ENCODE measurements at regions not wholly inside any gene's neighbourhood (a gene's known extent, or its start where the extent isn't known, plus 50 kb on each side); places are given as distances from the start of the nearest gene placed in this dataset.

- DNase-seq (ENCODE audit: extremely low read depth, low read depth), result no peak
- no peak for TF ChIP-seq CTCF (IDR thresholded peaks at IDR 0.05; ENCODE audit: low read depth, low read length)
These were observed 57.0 kb upstream of the ATP12A start for GRCh38 chr13:24623149-24623665.

- DNase-seq (ENCODE audit: extremely low read depth, low read depth), result no peak
- no peak for TF ChIP-seq CTCF (IDR thresholded peaks at IDR 0.05; ENCODE audit: low read depth, low read length)
These were observed 55.8 kb upstream of the ATP12A start for GRCh38 chr13:24624363-24624762.

GRCh38 chr13:24624801-24625231 is 55.4 kb upstream of the ATP12A start:
- DNase-seq (ENCODE audit: extremely low read depth, low read depth), result no peak
- no peak for TF ChIP-seq CTCF (IDR thresholded peaks at IDR 0.05; ENCODE audit: low read depth, low read length)

GRCh38 chr13:24625331-24625731 is 54.9 kb upstream of the ATP12A start:
- no peak for DNase-seq (ENCODE audit: extremely low read depth, low read depth)
- TF ChIP-seq CTCF (IDR thresholded peaks at IDR 0.05; ENCODE audit: low read depth, low read length), result peak; percentile 12

GRCh38 chr13:24625870-24626849 is 54.0 kb upstream of the ATP12A start:
- TF ChIP-seq CTCF (IDR thresholded peaks at IDR 0.05; ENCODE audit: low read depth, low read length), result no peak
- DNase-seq (ENCODE audit: extremely low read depth, low read depth), result no peak

- no peak for DNase-seq (ENCODE audit: extremely low read depth, low read depth)
- TF ChIP-seq CTCF (IDR thresholded peaks at IDR 0.05; ENCODE audit: low read depth, low read length), result peak; percentile 71
These were observed 53.0 kb upstream of the ATP12A start for GRCh38 chr13:24627090-24627714.

- TF ChIP-seq CTCF (IDR thresholded peaks at IDR 0.05; ENCODE audit: low read depth, low read length), result no peak
- DNase-seq (ENCODE audit: extremely low read depth, low read depth), result no peak
These were observed 52.3 kb upstream of the ATP12A start for GRCh38 chr13:24627946-24628345.
